Ascending aorta (tissue), 2 donors: ENCODE measurements at regions not wholly inside any gene's neighbourhood (a gene's known extent, or its start where the extent isn't known, plus 50 kb on each side); places are given as distances from the start of the nearest gene placed in this dataset.
A peak's percentile ranks its signal among the peaks of the same experiment; 100 is the strongest.

Experiments
- DNase-seq, 2 donors: peaks; one replicate each; pipeline ENCODE4 v3.0.0-alpha.2; 2019; ENCODE audit warnings: low spot score in 2 of 2
- H3K27ac ChIP-seq, 2 donors: fragments of 200-600 bp; sonication (generic); one replicate each; pipeline ENCODE4 v1.5.1; 2016 to 2017; ENCODE audit warnings: mild to moderate bottlenecking in 1 of 2
- H3K27me3 ChIP-seq: fragments of 200-600 bp; sonication (generic); one replicate; pipeline ENCODE4 v1.5.1; 2017
- H3K36me3 ChIP-seq, 2 donors: fragments of 200-600 bp; sonication (generic); one replicate each; pipeline ENCODE4 v1.5.1; 2016
- H3K4me1 ChIP-seq, 2 donors: fragments of 200-600 bp; sonication (generic); one replicate each; pipeline ENCODE4 v1.5.1; 2016 to 2017; ENCODE audit warnings: mild to moderate bottlenecking in 1 of 2
- H3K4me3 ChIP-seq, 2 donors: fragments of 200-600 bp; sonication (generic); one replicate each; pipeline ENCODE4 v1.5.1; 2016 to 2017; ENCODE audit warnings: mild to moderate bottlenecking in 1 of 2
- H3K9me3 ChIP-seq, 2 donors: fragments of 200-600 bp; sonication (generic); one replicate each; pipeline ENCODE4 v1.5.1; 2016
- CTCF ChIP-seq, 3 experiments: fragments of 200-600 bp in 2 of 3; fragments of 450-650 bp in 1 of 3; sonication (generic) in 2 of 3; IDR thresholded peaks; one replicate each; pipeline ENCODE4 v1.5.1; 2016 to 2019; ENCODE audit warnings: antibody characterized with exemption in 3 of 3, mild to moderate bottlenecking in 1 of 3, moderate library complexity in 1 of 3
- intact Hi-C: fragments of 100-400 bp; cut with DNase I; formaldehyde crosslinking; loops from one replicate; pipeline ENCODE4 v1.15.1; 2023

- intact Hi-C loops, result loop anchor here (10.0 kb wide), 1 partner anchor 112 kb away; no protein-coding TSS in a partner anchor
- Histone ChIP-seq H3K27ac (peak overlapping the region in 1 of 2 donors; percentile 32), H3K9me3 (no peaks in the 10 kb centered on the region), H3K27me3 (no peaks in the 10 kb centered on the region), H3K4me1 (peaks cover 14 to 24% of the 10 kb centered on the region in 2 donors), H3K36me3 (no peaks in the 10 kb centered on the region), H3K4me3 (peak overlapping the region in 1 of 2 donors; percentile 4)
- TF ChIP-seq CTCF (IDR thresholded peaks at IDR 0.05), result no peak
- DNase-seq, result no peak
Observed at GRCh38 chr16:88306860-88307545, 75.8 kb upstream of the ZNF469 start.

GRCh38 chr16:88308441-88309173 is 74.2 kb upstream of the ZNF469 start:
- no peaks in the 10 kb centered on the region for H3K27me3 ChIP-seq
- intact Hi-C loops, result loop anchor here (10.0 kb wide), 1 partner anchor 114 kb away; no protein-coding TSS in a partner anchor
- no peak overlapping the region for H3K27ac ChIP-seq
- no peak for TF ChIP-seq CTCF (IDR thresholded peaks at IDR 0.05)
- H3K36me3 ChIP-seq, result no peaks in the 10 kb centered on the region
- peaks cover 14 to 24% of the 10 kb centered on the region in 2 donors for H3K4me1 ChIP-seq
- no peak overlapping the region for H3K4me3 ChIP-seq
- DNase-seq, result no peak
- H3K9me3 ChIP-seq, result no peaks in the 10 kb centered on the region

GRCh38 chr16:88309174-88309907 is 73.4 kb upstream of the ZNF469 start:
- no peaks in the 10 kb centered on the region for H3K36me3 ChIP-seq
- H3K27me3 ChIP-seq, result no peaks in the 10 kb centered on the region
- H3K27ac ChIP-seq, result no peak overlapping the region
- no peak for TF ChIP-seq CTCF (IDR thresholded peaks at IDR 0.05)
- H3K4me1 ChIP-seq, result peaks cover 7 to 21% of the 10 kb centered on the region in 2 donors
- H3K9me3 ChIP-seq, result no peaks in the 10 kb centered on the region
- H3K4me3 ChIP-seq, result no peak overlapping the region
- intact Hi-C loops, result loop anchor here (10.0 kb wide), 1 partner anchor 115 kb away; no protein-coding TSS in a partner anchor
- no peak for DNase-seq

GRCh38 chr16:88309908-88310265 is 72.9 kb upstream of the ZNF469 start:
- intact Hi-C loops, result loop anchor here (10.0 kb wide), 1 partner anchor 115 kb away; no protein-coding TSS in a partner anchor
- H3K9me3 ChIP-seq, result no peaks in the 10 kb centered on the region
- H3K36me3 ChIP-seq, result no peaks in the 10 kb centered on the region

More at GRCh38 chr16:88309908-88310265, 72.9 kb upstream of the ZNF469 start:
- Histone ChIP-seq H3K27ac (no peak overlapping the region), H3K4me3 (no peak overlapping the region), H3K27me3 (no peaks in the 10 kb centered on the region), H3K4me1 (peaks cover 3 to 15% of the 10 kb centered on the region in 2 donors)
- DNase-seq, result no peak
- peak in 1 of 3 experiments; percentile 8 for TF ChIP-seq CTCF (IDR thresholded peaks at IDR 0.05)
